ENCODE measurements at regions not wholly inside any gene's neighbourhood (a gene's known extent, or its start where the extent isn't known, plus 50 kb on each side); places are given as distances from the start of the nearest gene placed in this dataset.

- TF ChIP-seq ZBTB10 (CRISPR knock-in tag; IDR thresholded peaks at IDR 0.05; ENCODE audit: borderline replicate concordance) = no peak
- TF ChIP-seq, protein P1, sequence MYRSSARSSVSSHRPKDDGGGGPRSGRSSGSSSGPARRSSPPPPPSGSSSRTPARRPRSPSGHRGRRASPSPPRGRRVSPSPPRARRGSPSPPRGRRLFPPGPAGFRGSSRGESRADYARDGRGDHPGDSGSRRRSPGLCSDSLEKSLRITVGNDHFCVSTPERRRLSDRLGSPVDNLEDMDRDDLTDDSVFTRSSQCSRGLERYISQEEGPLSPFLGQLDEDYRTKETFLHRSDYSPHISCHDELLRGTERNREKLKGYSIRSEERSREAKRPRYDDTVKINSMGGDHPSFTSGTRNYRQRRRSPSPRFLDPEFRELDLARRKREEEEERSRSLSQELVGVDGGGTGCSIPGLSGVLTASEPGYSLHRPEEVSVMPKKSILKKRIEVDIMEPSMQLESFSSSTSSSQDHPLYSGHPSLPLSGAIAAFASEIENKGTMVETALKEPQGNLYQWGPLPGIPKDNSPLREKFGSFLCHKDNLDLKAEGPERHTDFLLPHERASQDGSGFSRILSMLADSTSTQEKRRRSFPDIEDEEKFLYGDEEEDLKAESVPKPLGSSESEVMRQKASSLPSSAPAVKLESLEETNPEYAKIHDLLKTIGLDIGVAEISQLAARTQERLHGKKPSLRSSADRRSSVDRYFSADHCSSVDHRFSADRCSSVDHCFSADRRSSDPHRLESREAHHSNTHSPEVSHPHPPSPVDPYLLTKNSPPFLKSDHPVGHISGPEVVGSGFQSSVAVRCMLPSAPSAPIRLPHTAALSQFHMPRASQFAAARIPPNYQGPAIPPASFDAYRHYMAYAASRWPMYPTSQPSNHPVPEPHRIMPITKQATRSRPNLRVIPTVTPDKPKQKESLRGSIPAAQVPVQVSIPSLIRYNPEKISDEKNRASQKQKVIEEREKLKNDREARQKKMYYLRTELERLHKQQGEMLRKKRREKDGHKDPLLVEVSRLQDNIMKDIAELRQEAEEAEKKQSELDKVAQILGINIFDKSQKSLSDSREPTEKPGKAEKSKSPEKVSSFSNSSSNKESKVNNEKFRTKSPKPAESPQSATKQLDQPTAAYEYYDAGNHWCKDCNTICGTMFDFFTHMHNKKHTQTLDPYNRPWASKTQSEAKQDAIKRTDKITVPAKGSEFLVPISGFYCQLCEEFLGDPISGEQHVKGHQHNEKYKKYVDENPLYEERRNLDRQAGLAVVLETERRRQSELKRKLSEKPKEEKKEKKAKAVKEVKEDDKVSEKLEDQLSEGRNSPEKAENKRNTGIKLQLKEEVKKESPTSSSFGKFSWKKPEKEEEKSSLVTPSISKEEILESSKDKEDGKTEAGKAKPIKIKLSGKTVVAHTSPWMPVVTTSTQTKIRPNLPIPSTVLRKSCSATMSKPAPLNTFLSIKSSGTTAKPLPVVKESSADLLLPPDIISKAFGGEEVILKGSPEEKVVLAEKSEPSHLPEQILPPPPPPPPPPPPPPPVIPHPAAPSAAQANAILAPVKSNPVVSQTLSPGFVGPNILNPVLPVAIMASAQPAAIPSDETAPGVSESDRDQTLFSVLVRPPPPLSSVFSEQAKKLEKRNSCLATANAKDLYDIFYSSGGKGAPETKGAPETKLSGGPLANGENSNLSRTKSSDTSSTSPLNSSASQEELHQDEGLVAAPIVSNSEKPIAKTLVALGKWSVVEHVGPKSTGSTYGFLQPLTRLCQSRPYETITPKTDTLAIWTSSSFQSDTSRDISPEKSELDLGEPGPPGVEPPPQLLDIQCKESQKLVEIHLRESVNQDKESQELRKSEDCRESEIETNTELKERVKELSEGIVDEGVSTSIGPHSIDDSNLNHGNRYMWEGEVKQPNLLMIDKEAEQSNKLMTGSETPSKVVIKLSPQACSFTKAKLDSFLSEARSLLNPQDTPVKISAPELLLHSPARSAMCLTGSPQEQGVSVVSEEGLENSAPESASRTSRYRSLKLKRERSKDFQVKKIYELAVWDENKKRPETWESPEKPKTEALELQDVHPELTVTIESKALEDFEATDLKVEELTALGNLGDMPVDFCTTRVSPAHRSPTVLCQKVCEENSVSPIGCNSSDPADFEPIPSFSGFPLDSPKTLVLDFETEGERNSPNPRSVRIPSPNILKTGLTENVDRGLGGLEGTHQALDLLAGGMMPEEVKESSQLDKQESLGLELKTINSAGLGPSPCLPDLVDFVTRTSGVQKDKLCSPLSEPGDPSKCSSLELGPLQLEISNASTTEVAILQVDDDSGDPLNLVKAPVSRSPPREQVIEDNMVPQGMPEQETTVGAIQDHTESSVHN (CRISPR knock-in tag; IDR thresholded peaks at IDR 0.05) = no peak
- no peak for TF ChIP-seq HOXA7 (CRISPR knock-in tag; IDR thresholded peaks at IDR 0.05)
- no peak for TF ChIP-seq HHEX (CRISPR knock-in tag; IDR thresholded peaks at IDR 0.05)
- TF ChIP-seq MED13 (CRISPR knock-in tag; IDR thresholded peaks at IDR 0.05) = no peak
Observed at GRCh38 chr11:82403640-82404305, 329.9 kb downstream of the FAM181B start (continued).
